Testis (tissue), 2 donors: ENCODE measurements at regions not wholly inside any gene's neighbourhood (a gene's known extent, or its start where the extent isn't known, plus 50 kb on each side); places are given as distances from the start of the nearest gene placed in this dataset.

Experiments used
- CTCF ChIP-seq, 3 experiments: fragments of 450-650 bp in 2 of 3; fragments of 200-600 bp in 1 of 3; sonication (generic) in 1 of 3; IDR thresholded peaks; one replicate each; pipeline ENCODE4 v1.5.1; 2016 to 2019; ENCODE audit warnings: antibody characterized with exemption in 3 of 3, mild to moderate bottlenecking in 2 of 3, moderate library complexity in 1 of 3
- POLR2A ChIP-seq: fragments of 450-650 bp; IDR thresholded peaks from one replicate; pipeline ENCODE4 v1.6.1; 2017; ENCODE audit warnings: antibody characterized with exemption, mild to moderate bottlenecking, moderate library complexity

- no peak for TF ChIP-seq POLR2A
- TF ChIP-seq CTCF (IDR thresholded peaks at IDR 0.05), result no peak
Observed at GRCh38 chr14:84027351-84027750, 1502.6 kb upstream of the FLRT2 start.
